Fibroblast of lung (primary cell): ENCODE measurements at regions not wholly inside any gene's neighbourhood (a gene's known extent, or its start where the extent isn't known, plus 50 kb on each side); places are given as distances from the start of the nearest gene placed in this dataset.

ENCODE experiments used
- DNase-seq, 2 donors: peaks; one replicate each; pipeline versions ENCODE4 v3.0.0 to v3.0.0-alpha.2; 2010; ENCODE audit warnings: low read depth in 2 of 2
- H2AFZ ChIP-seq: 2 replicates; pipeline ENCODE4 v1.5.1; 2012; ENCODE audit warnings: low read length, control low read depth, inconsistent platforms
- H3K27ac ChIP-seq: 2 replicates; pipeline ENCODE4 v1.5.1; 2011; ENCODE audit warnings: low read length, control low read depth; ENCODE audit not compliant: insufficient read depth
- H3K27me3 ChIP-seq: 2 replicates; pipeline ENCODE4 v1.5.1; 2011; ENCODE audit warnings: mild to moderate bottlenecking, low read length; ENCODE audit not compliant: control insufficient read depth, insufficient read depth
- H3K36me3 ChIP-seq: 2 replicates; pipeline ENCODE4 v1.5.1; 2011; ENCODE audit warnings: low read length; ENCODE audit not compliant: control insufficient read depth, insufficient read depth
- H3K4me1 ChIP-seq: 2 replicates; pipeline ENCODE4 v1.5.1; 2011; ENCODE audit warnings: low read length; ENCODE audit not compliant: control insufficient read depth, insufficient read depth; ENCODE audit errors: extremely low read depth
- H3K4me2 ChIP-seq: 2 replicates; pipeline ENCODE4 v1.5.1; 2011; ENCODE audit warnings: low read length, control low read depth; ENCODE audit not compliant: insufficient read depth; ENCODE audit errors: extremely low read depth
- H3K4me3 ChIP-seq, 4 experiments: fragments of 200-600 bp in 1 of 4; sonication (generic) in 1 of 4; replicated peaks in 1 of 4; 2 replicates each; pipeline ENCODE4 v1.5.1; 2011 to 2016; ENCODE audit warnings: low read length in 4 of 4, low read depth in 3 of 4, mild to moderate bottlenecking in 3 of 4, control low read depth in 2 of 4, inconsistent platforms in 1 of 4, mixed read lengths in 1 of 4; ENCODE audit not compliant: insufficient read depth in 1 of 4; ENCODE audit errors: control extremely low read depth in 1 of 4
- H3K79me2 ChIP-seq: 2 replicates; pipeline ENCODE4 v1.5.1; 2012; ENCODE audit warnings: mild to moderate bottlenecking, low read length, inconsistent platforms; ENCODE audit not compliant: control insufficient read depth, insufficient read depth
- H3K9ac ChIP-seq: 2 replicates; pipeline ENCODE4 v1.5.1; 2011; ENCODE audit warnings: mild to moderate bottlenecking, low read length, control low read depth; ENCODE audit not compliant: insufficient read depth
- H3K9me3 ChIP-seq: 2 replicates; pipeline ENCODE4 v1.5.1; 2012; ENCODE audit warnings: low read depth, low read length; ENCODE audit not compliant: control insufficient read depth, insufficient read depth
- H4K20me1 ChIP-seq: 2 replicates; pipeline ENCODE4 v1.5.1; 2011; ENCODE audit warnings: low read length; ENCODE audit not compliant: control insufficient read depth, insufficient read depth; ENCODE audit errors: extremely low read depth
- EZH2 ChIP-seq: IDR thresholded peaks from 2 replicates; pipeline ENCODE4 v1.5.1; 2012; ENCODE audit warnings: low read length, control low read depth, mild to moderate bottlenecking; ENCODE audit errors: missing control alignments
- TF ChIP-seq, protein P1 (sequence below), 2 donors: IDR thresholded peaks in 1 of 2; conservative IDR thresholded peaks in 1 of 2; 1 replicate in 1 of 2; 2 replicates in 1 of 2; pipeline ENCODE4 v1.5.1; 2011 to 2012; ENCODE audit warnings: low read length in 2 of 2, control low read depth in 1 of 2, inconsistent platforms in 1 of 2, low read depth in 1 of 2, mild to moderate bottlenecking in 1 of 2

DNA sequence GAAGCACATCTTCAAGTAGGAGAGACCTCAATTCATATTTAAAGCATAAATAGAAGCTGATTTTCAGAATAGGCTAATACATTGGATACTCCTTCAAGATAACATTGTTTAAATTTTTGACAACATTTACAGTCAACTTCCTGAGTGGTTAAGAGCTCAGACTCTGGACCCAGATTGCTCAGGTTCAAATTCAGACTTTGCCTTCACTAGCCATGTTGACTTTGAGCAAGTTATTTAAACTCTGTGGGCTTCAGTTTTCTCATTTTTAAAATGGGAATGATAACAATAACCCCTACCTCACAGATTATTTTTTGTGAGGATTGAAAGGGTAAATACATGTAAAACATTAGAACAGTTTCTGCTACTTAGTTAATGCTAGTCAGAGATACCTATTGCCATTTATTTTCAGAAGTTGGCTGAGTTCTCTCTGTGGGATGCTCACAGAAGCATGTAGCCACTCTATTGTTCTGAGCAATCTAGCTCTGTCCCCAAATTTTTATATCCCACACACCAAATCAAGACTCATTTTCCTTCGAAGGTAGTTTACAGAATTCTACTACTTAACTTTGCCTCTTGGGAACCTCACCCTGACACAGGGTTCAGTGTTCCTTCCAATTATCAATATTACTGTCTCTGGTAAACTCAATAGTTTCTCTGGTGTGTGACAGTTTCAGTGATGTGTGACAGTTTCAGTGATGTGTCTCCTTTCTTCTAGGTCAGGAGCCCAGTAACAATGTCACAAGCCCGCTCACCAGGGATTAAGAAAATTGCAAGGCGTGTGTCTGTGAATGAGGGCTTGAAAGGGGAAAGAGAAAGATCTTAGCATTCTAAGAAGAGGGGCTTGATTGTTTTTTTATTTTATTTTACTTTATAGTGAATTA, 79.4 kb upstream of the OSTN start:
- H4K20me1 ChIP-seq = no peaks in the 10 kb centered on the region
- H3K36me3 ChIP-seq = no peaks in the 10 kb centered on the region
- no peaks in the 10 kb centered on the region for H3K27me3 ChIP-seq
- DNase-seq = no peak
- no peak overlapping the region for H3K4me2 ChIP-seq
- no peaks in the 10 kb centered on the region for H3K4me1 ChIP-seq
- H2AFZ ChIP-seq = no peak overlapping the region
- no peaks in the 10 kb centered on the region for H3K79me2 ChIP-seq
- no peak overlapping the region for H3K4me3 ChIP-seq
- H3K27ac ChIP-seq = no peak overlapping the region
- no peak for TF ChIP-seq EZH2
- TF ChIP-seq, protein P1, sequence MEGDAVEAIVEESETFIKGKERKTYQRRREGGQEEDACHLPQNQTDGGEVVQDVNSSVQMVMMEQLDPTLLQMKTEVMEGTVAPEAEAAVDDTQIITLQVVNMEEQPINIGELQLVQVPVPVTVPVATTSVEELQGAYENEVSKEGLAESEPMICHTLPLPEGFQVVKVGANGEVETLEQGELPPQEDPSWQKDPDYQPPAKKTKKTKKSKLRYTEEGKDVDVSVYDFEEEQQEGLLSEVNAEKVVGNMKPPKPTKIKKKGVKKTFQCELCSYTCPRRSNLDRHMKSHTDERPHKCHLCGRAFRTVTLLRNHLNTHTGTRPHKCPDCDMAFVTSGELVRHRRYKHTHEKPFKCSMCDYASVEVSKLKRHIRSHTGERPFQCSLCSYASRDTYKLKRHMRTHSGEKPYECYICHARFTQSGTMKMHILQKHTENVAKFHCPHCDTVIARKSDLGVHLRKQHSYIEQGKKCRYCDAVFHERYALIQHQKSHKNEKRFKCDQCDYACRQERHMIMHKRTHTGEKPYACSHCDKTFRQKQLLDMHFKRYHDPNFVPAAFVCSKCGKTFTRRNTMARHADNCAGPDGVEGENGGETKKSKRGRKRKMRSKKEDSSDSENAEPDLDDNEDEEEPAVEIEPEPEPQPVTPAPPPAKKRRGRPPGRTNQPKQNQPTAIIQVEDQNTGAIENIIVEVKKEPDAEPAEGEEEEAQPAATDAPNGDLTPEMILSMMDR (conservative IDR thresholded peaks at IDR 0.05 in 1 of 2, IDR thresholded peaks at IDR 0.05 in 1 of 2; ENCODE audit: low read depth in 1 of 2, low read length in 2 of 2) = no peak
- H3K9ac ChIP-seq = no peak overlapping the region
- no peaks in the 10 kb centered on the region for H3K9me3 ChIP-seq

DNA sequence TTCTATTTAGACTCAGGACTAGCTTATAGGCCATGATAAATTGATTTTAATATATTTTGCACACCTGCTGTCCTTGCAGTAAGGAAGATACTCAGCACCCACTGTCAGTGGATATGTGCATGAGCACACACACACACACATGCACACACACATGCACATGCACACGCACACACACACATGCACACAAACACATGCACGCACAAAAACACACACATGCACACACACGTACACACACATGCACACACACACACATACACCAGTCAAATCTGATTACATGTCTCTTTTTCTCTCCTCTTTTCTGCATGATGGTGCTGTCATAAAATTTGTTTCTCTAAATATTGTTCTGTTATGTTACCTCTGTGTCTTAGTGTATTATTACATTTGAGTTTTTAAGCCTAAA, 87.3 kb upstream of the OSTN start:
- TF ChIP-seq, protein P1 (conservative IDR thresholded peaks at IDR 0.05 in 1 of 2, IDR thresholded peaks at IDR 0.05 in 1 of 2; ENCODE audit: low read depth in 1 of 2, low read length in 2 of 2) = no peak
- TF ChIP-seq EZH2 = no peak
- no peaks in the 10 kb centered on the region for H3K27me3 ChIP-seq

DNA sequence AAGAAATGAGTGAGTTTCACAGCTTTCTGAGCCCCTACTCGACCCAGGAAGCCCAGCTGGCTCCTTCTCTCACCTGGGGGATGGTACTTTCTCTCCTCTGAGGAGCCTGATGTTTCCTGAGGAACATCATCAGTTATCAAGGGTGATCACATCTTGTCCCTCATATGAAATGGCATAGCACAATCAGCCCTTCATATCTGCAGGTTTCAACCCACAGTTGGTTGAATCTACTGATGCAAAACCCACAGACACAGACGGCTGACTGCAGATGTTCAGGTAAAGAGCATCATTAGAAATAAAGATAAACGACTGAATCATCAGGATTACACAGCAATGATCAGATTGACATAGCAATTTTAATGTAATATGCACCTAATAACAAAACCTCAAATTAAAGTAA, 93.6 kb upstream of the OSTN start:
- no peak overlapping the region for H3K9ac ChIP-seq
- H3K27ac ChIP-seq = no peak overlapping the region
- no peaks in the 10 kb centered on the region for H4K20me1 ChIP-seq
- H3K36me3 ChIP-seq = no peaks in the 10 kb centered on the region
- no peaks in the 10 kb centered on the region for H3K9me3 ChIP-seq
- H3K4me3 ChIP-seq = no peak overlapping the region
- H3K27me3 ChIP-seq = no peaks in the 10 kb centered on the region
- no peaks in the 10 kb centered on the region for H3K4me1 ChIP-seq
- no peak for DNase-seq
- H3K4me2 ChIP-seq = no peak overlapping the region
- no peak overlapping the region for H2AFZ ChIP-seq
- no peaks in the 10 kb centered on the region for H3K79me2 ChIP-seq
- TF ChIP-seq EZH2 = no peak
- TF ChIP-seq, protein P1 (conservative IDR thresholded peaks at IDR 0.05 in 1 of 2, IDR thresholded peaks at IDR 0.05 in 1 of 2; ENCODE audit: low read depth in 1 of 2, low read length in 2 of 2) = no peak

More for the DNA sequence above, 87.3 kb upstream of the OSTN start:
- no peaks in the 10 kb centered on the region for H3K4me1 ChIP-seq
- no peak overlapping the region for H3K27ac ChIP-seq
- H4K20me1 ChIP-seq = no peaks in the 10 kb centered on the region
- no peaks in the 10 kb centered on the region for H3K79me2 ChIP-seq
- H3K9me3 ChIP-seq = no peaks in the 10 kb centered on the region
- DNase-seq = no peak
- no peak overlapping the region for H3K4me3 ChIP-seq
- no peaks in the 10 kb centered on the region for H3K36me3 ChIP-seq
- H2AFZ ChIP-seq = no peak overlapping the region
- H3K9ac ChIP-seq = no peak overlapping the region
- no peak overlapping the region for H3K4me2 ChIP-seq
